ENCODE measurements at regions not wholly inside any gene's neighbourhood (a gene's known extent, or its start where the extent isn't known, plus 50 kb on each side); places are given as distances from the start of the nearest gene placed in this dataset.

DNA sequence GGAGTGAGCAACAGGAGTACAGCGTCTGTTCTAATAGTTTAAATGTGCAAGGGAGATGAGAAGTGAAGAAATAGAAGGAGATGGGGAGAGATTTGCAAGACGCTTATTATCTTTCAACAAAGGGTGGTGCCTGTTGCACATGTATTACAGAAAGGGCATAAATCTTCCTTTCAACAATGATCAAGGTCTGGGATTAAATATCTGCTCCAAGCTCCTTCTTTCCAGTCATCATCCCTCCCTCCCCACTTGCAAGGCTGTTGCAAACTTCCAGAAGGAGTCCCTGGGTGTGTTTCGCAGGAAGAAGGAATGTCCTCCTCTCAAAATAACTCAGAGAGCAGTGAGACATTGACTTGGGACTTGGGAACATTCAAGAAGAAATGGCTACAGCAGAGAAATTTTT is 63.5 kb upstream of the MYCBP2 start:
- TF ChIP-seq, protein P1, sequence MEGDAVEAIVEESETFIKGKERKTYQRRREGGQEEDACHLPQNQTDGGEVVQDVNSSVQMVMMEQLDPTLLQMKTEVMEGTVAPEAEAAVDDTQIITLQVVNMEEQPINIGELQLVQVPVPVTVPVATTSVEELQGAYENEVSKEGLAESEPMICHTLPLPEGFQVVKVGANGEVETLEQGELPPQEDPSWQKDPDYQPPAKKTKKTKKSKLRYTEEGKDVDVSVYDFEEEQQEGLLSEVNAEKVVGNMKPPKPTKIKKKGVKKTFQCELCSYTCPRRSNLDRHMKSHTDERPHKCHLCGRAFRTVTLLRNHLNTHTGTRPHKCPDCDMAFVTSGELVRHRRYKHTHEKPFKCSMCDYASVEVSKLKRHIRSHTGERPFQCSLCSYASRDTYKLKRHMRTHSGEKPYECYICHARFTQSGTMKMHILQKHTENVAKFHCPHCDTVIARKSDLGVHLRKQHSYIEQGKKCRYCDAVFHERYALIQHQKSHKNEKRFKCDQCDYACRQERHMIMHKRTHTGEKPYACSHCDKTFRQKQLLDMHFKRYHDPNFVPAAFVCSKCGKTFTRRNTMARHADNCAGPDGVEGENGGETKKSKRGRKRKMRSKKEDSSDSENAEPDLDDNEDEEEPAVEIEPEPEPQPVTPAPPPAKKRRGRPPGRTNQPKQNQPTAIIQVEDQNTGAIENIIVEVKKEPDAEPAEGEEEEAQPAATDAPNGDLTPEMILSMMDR (IDR thresholded peaks at IDR 0.05), result no peak
- H3K4me3 ChIP-seq, result no peak overlapping the region
- DNase-seq (ENCODE audit: low spot score), result no peak
- H3K27ac ChIP-seq, result no peak overlapping the region

- no peak for DNase-seq (ENCODE audit: low spot score)
- H3K27ac ChIP-seq, result no peak overlapping the region
- no peak overlapping the region for H3K4me3 ChIP-seq
- TF ChIP-seq, protein P1 (IDR thresholded peaks at IDR 0.05), result no peak
These were observed 62.7 kb upstream of the MYCBP2 start for GRCh38 chr13:77389625-77390000.

GRCh38 chr13:77388944-77389624 is 62.2 kb upstream of the MYCBP2 start:
- TF ChIP-seq, protein P1 (IDR thresholded peaks at IDR 0.05), result no peak
- no peak overlapping the region for H3K27ac ChIP-seq
- DNase-seq (ENCODE audit: low spot score), result no peak
- H3K4me3 ChIP-seq, result no peak overlapping the region

- TF ChIP-seq, protein P1 (IDR thresholded peaks at IDR 0.05), result no peak
- peak overlapping the region; percentile 24 for H3K4me3 ChIP-seq
These were observed 60.8 kb upstream of the MYCBP2 start for GRCh38 chr13:77387607-77388200.

DNA sequence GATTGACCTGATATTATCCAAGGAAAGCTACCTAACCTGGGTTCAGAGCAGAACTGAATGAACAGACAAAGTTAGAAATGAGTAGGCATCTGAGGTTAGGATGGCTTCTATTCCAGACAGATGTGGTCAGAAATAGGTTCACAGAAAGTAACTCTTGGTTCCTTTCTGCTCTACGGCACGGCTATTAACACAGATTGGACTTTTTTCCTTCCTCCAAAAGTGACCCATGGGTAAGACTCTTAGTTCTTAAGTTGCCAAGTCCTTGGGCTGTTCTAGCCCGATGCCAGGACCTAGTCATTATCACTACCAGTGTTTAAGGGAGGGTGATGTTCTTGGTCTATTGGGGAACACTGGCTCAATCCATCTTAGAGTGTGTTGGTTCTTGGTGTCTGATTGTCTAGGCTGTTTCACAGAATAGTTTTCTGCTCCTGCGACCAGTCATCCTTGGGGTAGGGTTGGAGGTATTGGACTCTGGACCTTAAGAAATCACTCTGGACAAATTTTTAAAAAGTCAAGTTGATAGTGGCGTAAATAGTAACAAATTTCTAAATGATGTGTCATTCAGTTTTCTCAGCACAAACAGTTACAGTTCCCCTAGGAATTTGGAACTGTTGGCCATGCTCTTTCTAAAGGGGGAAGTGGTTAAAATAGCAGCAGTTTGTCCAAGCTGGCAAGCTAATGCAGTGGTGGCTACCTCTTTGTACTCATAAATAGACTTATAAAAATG is 60.1 kb upstream of the MYCBP2 start:
- peak overlapping the region; percentile 24 for H3K4me3 ChIP-seq
- TF ChIP-seq, protein P1 (IDR thresholded peaks at IDR 0.05), result no peak
- peak; percentile 73 for DNase-seq (ENCODE audit: low spot score)
- H3K27ac ChIP-seq, result peak overlapping the region; percentile 68 to 78

More at GRCh38 chr13:77387607-77388200, 60.8 kb upstream of the MYCBP2 start:
- H3K27ac ChIP-seq, result peak overlapping the region; percentile 68 to 78
- DNase-seq (ENCODE audit: low spot score), result no peak

DNA sequence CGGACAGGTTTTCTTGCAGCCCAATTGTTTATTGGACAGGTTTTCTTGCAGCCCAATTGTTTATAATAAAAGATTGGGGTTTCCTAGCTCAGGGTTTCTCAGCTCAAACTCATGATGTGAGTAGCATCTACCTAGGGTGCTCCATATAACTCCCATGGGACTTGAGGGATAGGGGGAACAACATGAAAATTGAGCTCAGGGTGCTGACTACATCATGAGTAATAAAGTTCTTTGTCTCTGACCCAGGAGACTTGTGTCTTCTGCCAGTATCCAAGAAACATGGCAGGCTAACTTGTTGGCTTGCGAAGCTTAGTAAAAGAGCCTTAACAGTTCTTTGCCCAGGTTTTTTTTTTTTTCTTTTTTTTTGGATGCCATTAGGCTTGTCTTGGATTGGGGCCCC is 59.2 kb upstream of the MYCBP2 start:
- Histone ChIP-seq H3K27ac (peak overlapping the region in 1 of 2 donors; percentile 68), H3K4me3 (no peak overlapping the region)
- no peak for DNase-seq (ENCODE audit: low spot score)
- TF ChIP-seq, protein P1 (IDR thresholded peaks at IDR 0.05), result no peak
